Loucy (cell line): ENCODE measurements at regions not wholly inside any gene's neighbourhood (a gene's known extent, or its start where the extent isn't known, plus 50 kb on each side); places are given as distances from the start of the nearest gene placed in this dataset.

Experiments used
- CTCF ChIP-seq: fragments of 200-600 bp; sonication (generic); conservative IDR thresholded peaks from 2 replicates; pipeline ENCODE4 v1.5.1; 2014; ENCODE audit warnings: mild to moderate bottlenecking, antibody characterized with exemption, low read length
- EZH2phosphoT487 ChIP-seq: fragments of 200-600 bp; IDR thresholded peaks from 2 replicates; pipeline ENCODE4 v1.6.1; 2018; ENCODE audit warnings: antibody characterized with exemption, mild to moderate bottlenecking, moderate library complexity, borderline replicate concordance

GRCh38 chr1:81498471-81499462 lies 302.0 kb upstream of the ADGRL2 start:
- TF ChIP-seq CTCF = no peak
- no peak for TF ChIP-seq EZH2phosphoT487
